ENCODE measurements at regions not wholly inside any gene's neighbourhood (a gene's known extent, or its start where the extent isn't known, plus 50 kb on each side); places are given as distances from the start of the nearest gene placed in this dataset.

DNA sequence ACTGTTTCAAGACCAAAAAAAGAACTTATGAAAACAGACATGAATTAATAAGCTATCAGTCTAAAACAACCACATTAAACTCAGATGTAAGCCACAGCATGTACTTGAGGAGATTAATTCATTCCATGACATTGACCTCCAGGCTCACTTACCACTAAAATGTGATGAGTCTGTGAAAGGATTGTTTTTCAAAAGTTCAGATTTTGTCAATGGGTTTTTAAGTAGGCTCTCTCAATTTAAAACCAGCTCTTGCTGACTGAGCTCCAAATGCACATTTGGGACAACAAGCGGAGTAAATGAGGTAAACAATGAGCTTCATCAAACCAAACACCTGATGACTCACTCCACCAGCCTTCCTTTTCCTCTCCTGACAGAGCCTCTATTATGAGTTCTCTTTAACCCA is 197.0 kb downstream of the SIM1 start:
- DNase-seq (ENCODE audit: low spot score), result peak; percentile 38

DNA sequence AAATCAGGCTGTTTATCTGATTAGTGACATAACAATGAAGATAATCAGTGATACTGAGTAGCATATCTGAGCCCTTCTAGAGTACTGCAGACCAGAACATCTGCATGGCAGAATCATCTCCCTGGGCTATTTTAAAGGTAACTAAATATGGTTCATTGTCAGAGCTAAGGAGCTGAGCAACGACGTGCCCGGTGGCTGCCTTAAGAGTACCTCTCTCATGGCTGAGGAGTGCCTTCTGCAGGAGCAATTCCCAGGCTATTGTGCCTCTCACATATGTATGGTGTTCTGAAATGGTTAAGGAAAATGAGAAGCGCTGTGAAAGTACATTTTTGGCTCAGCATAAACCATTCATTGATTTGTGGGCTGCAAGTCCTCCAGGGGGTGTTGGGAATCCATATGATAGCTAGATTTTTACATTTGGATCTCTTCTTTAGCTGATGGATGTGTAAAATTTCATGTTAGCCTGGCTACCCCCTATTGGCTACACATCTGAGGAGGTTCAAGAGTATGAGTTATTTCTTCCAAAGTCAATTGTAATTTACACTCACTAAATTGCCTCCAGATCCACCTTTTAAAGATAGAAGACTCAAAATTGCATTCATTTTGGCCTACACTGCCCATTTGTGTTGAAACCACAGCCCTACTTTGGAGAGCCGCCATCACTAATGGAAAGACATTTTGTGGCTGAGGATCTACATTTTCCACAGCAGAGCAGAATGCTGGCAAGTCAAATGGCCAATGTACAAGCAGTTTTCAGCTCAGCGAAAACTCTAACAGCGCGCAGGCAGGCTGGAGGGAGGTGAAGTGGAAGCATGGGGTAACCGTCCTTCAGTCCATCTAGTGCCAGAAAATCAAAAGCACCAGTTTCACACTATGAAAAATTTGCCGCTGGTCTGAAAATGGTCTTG is 198.0 kb downstream of the SIM1 start:
- DNase-seq (ENCODE audit: low spot score), result no peak

DNA sequence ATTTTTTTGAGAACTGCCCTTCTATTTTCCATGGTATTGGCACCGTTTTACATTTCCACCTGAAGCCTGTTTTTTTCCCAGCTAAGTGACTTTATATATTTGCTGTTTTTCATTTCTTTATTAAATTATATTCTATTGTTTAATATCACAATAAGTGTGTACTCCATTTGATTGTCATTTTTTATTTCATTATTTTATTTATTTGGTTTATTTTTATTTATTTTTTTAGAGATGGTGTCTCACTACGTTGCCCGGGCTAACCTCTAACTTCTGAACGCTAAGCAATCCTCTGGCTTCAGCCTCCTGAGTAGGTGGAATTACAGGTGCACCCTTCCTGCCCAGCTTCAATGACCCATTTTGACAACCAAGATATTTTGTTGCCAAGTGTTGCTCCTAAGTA is 202.6 kb downstream of the SIM1 start:
- no peak for DNase-seq (ENCODE audit: low spot score)

DNA sequence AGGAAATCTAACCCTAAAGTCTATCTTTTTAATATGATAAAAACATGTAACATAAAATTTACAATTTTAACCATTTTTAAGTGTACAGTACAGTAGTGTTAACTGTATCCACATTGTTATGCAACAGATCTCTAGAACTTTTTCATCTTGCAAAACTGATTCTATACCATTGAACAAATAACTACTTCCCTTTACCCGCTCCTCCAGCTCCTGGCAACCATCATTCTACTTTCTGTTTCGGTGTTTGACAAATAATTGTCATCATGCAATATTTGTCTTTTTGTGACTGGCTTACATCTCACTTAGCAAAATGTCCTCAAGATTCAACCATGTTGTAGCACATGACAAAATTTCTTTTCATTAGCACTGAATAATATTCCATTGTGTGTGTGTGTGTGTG is 203.2 kb downstream of the SIM1 start:
- DNase-seq (ENCODE audit: low spot score), result no peak

DNA sequence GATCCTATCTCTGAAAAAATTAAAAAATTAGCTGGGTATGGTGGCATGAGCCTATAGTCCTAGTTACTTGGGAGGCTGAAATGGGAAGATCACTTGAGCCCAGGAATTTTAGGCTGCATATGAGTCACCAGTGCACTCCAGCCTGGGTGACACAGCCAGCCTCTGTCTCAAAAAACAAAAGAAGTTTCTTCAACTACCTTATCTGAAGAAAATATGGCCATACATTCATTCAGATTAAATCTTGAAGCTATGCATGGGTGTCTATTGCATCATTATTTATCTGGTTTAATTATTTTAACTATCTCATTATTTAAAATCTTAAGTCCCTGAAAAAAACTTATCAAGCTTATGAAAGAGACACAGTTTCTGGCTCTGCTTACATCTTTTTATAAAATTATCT is 204.1 kb downstream of the SIM1 start:
- DNase-seq (ENCODE audit: low spot score), result no peak

DNA sequence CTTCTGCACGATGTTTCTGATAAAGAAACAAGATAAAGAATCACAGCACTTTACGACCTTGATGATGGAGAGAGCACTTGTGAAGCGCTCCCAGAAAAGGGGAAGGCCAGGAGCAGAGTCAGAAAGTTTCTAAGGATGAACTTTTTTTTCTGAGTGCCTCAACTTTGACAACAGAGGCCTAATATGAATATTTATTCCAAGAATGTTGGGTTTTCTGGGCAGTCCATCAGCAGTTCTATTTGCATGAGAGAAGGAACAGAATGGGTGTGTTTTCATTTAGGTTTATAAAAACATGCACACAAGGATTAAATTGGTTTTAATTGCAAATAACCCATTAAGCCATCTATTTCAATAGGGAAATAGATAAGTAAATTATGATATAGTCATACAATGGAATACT is 204.9 kb downstream of the SIM1 start:
- DNase-seq (ENCODE audit: low spot score), result no peak

DNA sequence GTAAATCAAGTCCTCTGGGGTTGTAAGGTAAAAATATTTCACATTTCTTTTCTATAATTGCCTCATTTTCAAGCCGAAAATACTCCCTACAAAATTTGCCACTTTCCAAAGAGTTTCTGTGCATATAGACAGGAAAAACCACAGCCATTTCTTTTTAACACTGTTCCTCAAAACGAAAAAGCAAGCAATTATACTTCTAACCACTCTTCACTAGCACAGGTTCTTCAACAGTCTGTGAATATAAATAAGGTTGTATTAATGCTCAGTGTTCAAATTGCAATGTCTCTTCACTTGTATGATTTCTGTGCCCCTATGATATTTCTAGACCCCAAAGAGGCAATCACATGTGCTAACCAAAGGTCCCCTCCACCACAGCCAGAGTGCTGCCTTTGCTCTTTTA is 206.0 kb downstream of the SIM1 start:
- no peak for DNase-seq (ENCODE audit: low spot score)

DNA sequence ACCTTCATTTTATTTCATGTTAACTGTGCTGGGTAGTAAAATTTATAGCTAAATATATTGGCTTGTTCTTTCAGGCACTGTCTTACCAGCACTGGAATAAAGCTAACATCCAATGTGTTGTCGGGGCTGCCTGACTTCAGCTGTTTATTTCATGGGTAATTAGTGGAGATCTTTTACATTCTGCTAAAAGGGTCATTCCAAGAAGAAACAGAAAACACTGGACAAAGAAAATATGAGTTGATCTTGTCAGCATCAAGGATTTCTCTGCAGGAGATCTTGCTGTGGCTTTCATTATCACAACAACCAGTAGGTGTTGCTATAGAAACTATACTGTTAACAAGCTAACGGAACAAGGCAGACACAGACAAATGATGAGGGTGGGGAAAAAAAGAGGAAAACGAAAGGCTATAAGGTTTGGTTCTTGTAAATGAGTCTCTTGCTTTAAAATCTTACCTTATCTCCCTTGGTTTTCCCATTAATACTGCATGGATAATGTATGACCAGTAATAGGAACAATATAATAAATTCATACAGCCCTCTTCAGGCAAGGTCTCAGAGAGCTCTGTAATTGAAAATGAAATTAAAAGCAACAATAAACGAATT is 206.8 kb downstream of the SIM1 start:
- DNase-seq (ENCODE audit: low spot score), result no peak

DNA sequence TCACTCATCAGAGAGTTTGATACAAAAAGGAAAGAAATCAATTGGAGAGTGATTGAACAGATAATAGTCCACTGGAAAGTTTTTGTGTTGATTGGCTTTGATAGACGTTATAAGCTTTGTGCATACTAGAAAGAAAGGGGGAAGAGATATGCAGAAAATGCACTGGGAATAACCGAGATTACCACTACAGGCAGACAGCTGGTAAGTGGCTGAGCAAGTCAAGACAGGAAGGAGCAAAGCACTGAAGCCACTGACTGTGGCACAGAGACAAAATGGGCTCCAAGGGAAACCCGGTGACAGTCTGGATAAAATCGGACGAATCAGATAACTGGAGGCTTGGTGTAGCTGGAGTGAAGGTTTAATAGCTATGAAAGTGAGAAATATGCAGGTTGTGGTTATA is 209.0 kb downstream of the SIM1 start:
- no peak for DNase-seq (ENCODE audit: low spot score)

DNA sequence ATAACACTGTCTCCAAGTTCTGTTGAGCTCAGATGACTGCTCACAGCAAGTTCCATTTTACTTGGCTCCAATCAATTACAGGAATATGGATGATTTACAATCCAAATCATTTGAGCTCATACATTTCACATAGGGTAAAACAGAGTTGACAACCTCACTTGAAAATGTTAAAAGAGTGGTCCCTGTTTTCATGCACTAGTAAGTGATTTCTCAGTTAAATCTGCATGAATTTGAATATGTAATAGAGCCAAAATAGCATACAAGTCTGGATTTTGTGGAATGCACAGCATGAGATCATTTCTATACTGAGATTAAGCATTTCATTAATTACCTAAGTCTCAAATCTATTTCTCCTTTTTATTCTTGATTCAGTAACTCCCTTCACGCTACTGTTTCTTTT is 217.6 kb downstream of the SIM1 start:
- no peak for DNase-seq (ENCODE audit: low spot score)

DNA sequence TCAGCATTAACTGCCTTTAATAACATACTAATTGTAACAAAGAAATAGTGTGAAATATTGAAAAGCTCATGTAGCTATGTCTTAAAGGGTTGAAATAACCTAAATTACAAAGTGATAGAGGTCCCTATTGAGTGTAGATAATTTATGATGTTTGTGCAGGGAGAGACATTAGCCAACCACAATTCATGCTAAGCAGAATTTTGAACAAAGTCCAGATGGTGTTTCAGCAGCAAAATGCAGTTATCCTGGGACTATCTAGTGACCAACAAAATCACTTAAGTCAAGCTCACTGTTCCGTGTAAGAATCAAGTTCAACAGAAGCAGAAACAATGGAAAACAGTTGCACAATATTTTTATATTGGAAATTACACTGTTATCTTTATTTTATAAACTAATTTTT is 218.5 kb downstream of the SIM1 start:
- no peak for DNase-seq (ENCODE audit: low spot score)

DNA sequence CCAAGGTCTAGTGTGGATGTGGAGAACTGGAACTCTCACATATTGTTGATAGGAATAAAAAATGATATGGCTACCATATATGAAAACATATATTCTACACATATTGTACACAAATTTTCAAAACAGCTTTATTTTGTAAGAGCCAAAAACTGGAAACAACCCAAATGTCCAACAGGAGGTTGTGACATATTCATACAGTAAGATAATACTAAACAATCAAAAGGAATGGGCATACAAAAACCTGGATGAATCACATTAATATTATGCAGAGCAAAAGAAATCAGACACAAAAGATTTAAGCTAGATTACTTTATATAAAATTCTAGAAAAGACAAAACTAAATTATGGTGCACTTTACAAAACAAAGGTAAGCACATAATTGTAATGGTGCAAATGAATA is 223.9 kb downstream of the SIM1 start:
- DNase-seq (ENCODE audit: low spot score), result no peak

DNA sequence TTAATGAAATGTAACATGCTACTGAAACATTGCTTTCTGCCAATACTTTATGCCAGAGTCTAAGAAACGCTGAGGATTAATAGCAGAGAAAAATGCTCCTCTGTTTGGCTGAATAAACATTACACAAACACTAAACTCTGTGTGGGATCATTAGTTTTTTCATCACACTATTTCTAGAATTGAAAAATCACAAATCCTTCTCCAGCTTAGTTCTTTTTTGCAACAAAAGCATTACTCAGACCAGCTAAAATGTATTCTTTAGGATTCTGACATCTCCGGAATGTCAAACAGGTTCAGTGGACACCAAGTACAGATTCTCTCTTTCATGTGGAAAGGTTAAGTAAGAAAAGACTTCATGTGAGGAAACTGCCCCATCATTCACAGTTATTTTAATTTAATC is 226.9 kb downstream of the SIM1 start:
- no peak for DNase-seq (ENCODE audit: low spot score)

DNA sequence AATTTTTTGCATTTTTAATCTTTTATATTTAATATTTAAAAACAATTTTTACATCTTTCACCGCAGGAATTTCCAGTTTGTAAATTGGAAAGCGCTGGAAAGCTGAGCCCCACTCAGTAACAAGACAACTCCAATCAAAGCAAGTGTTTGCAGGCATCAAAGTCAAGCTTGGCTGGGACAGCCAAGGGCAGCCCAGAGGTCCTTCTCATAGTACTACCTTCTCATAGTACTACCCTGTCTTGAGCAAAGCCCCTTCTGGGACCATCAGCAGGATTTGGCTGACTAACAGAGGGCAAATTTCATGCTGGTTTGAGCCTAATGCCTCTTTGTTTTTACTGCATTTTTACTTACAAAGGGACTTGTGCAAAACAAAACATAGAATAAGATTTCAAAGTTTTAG is 228.3 kb downstream of the SIM1 start:
- DNase-seq (ENCODE audit: low spot score), result no peak

DNA sequence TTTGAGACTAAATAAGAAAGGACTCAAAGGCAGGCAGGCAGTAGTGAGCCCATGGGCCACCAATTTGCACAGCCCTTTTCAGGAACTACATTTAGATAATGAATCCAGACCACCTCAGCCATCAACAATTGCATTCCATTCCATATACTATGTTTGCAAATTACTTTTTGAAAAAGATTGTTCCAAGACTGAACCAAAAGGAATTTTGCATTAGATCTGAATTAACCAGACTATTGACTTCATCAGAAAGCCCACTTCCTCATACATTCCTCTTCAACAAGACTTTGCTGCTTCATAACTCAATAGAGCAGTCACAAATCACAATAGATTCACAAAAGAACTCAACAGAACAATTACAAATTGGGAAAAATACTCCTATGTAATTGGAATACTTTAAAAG is 229.1 kb downstream of the SIM1 start:
- no peak for DNase-seq (ENCODE audit: low spot score)

DNA sequence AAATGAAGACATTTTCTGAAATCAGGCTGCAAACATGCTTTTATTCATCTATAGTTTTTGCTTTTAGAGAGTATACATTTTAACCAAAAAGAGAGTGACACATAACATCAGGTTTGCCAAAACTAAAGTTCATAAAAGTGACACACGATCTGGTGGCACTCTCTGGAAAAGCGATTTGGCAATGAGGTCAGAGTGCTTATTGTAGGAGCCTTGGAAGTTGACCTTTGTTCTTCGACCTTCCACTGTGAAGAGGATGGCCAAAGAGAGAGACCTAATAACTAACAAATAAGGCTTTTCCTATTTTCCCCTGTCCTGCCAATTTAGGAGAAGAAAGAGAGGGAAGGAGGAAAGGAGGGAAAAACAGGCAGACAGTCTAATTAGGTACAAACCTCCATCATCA is 230.1 kb downstream of the SIM1 start:
- DNase-seq (ENCODE audit: low spot score), result no peak

DNA sequence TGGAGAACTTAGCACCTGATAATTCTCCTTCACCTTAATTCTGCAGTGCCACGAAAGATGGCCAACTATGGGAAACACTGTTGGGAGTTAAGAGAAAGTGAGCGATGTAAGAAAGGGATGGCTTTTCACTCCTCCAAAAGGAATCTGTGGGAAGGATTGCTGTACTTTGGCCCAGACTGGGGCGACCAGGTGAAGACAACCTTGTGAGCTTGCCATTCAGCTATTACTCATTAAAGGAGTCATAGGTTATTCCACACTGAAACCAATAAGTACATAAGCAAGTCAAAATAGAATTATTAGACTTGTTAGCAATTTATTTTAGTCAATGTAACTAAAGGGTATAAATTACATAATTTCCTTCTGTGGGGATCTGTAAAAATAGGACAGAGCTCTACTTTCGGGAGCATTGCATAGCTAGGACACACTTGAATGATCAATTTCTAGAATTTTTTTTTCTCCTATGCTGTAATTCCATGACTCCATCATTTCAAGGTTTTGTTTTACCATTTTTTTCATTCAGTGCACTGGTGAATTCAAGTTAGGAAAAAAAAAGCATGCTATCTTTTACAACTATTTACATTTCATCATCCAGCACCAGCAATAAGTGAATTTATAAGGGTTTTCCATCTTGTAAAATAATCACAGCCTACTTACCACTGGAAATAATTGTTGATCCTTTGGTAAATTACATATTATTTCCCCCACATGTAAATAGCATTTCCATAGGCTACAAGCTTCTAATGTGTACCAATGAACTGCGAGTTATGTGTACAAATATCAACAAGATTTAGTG is 231.7 kb downstream of the SIM1 start:
- no peak for DNase-seq (ENCODE audit: low spot score)

DNA sequence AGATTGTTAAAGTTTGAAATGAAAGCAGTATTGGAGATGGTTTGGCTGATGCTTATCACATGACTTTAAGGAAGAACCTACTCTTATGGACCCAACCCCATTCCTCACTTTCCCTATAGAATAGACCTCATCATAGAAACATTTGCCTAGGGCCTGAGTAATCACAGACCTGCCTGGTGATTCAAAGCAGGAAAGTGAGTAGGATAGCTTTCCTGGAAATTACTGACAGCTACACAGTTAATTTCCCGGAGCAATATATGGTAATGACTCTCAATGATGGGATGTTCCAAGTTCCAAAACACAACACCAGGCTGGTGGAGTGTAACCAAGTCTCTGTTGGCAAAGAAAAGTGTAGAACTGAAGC is 233.8 kb downstream of the SIM1 start:
- DNase-seq (ENCODE audit: low spot score), result peak; percentile 30

DNA sequence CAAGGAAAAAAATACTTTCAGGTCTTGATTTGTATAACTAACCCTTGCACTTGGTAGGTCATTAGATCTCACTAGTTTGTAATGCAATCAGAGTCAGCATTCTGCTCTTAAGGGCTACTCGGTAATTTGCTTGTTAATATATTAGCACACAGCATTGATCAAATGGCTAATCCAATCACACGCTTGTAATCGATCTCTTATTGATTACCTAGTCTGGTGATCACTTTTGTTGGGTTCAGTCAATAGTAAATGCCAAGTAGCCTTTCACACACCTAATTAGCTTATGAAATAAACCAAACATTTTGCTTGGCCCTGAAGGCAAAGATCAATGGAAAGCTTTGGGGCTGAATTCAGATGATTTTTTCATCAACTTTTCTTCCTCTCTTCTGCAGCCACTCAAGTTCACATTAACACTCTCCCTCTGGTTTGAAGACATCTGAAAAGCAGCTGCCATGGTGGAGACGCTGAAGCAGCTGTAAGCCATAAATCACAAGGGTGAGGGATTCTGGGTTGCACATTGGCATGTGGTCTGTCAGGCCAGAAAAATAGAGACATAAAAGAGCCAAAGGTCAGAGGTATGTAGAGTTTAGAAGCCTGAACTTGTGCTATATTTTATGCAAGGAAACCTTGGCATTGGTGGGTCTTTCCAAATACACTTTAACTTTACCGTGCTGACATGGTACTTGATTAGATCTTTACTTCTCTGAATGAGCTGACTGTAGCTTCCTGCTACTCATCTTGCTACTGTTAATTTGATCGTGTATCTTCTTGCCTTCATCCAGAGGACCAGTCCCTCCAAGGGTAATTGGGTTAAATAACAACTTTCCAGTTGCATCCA is 234.4 kb downstream of the SIM1 start:
- no peak for DNase-seq (ENCODE audit: low spot score)

DNA sequence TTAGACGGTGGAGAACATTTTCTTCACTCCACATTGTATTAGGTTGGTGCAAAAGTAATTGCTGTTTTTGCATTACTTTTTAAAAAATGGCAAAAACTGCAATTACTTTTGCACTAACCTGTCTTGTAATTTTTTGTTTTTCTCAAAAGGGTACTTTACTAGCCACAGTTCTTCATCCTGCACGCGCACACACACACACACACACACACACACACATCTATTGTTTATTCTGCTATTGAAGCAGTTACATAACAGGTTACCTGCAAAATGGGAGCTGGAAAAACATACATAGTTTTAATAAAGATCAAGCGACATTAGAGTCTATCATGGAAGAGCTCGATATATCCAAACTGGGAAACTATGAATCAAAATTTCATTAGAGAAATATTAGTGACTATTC is 235.2 kb downstream of the SIM1 start:
- DNase-seq (ENCODE audit: low spot score), result no peak

DNA sequence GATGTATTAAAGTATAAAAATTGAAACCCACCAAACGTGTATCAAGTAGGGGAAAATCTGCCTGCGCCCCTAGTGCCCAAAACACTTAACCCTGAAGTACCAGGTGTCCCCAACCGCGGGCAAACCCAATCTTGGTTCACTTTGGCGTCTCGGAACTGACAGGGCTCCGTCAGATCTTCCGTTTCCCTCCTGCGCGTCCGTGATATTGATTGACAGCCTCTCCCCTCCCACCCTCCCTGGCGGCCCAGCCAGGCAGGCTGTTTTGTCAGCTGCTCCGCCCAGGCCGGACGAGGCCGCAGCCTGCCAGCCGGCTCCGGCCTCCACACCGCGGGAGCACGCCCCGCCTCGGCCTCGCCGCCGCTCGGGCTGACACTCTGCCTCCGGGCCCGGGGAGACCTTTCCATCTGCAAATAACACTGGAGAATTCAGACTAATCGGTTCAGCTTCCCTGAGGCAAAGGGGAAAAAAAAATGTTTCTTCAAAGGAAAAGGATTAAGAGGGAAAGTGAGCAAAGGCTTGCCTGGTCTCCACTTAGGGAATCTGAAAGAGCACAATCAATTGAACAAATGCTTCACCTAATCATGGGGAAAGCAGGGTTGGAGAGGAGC is 234.9 kb upstream of the MCHR2 start:
- peak; percentile 91 for DNase-seq (ENCODE audit: low spot score)

DNA sequence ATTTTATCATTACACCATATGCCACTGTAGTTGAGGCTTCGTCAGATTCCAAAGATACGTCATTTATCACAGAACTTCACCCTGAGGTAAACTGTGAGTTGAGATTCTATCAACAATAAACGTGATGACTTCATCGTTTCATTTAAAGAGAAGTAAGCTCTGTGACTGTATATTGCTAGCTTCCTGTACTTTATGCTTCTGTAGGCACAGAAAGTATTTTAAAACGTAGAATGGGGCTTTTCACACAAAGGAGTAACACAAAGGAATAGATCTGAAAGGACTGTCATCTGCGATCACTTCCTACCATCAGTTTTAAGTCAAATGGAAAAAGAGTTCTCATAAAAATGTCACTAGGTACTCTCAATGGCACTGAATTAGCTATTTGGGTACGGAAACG is 234.4 kb upstream of the MCHR2 start:
- no peak for DNase-seq (ENCODE audit: low spot score)

Measured in GM03348 (cell line).